Peyer's patch (tissue), 4 donors: ENCODE measurements at regions not wholly inside any gene's neighbourhood (a gene's known extent, or its start where the extent isn't known, plus 50 kb on each side); places are given as distances from the start of the nearest gene placed in this dataset.

Experiments
- DNase-seq, 3 donors: peaks; one replicate each; pipeline ENCODE4 v3.0.0-alpha.2; 2017 to 2019
- H3K27ac ChIP-seq, 4 donors: fragments of 200-600 bp; sonication (generic); one replicate each; pipeline ENCODE4 v1.5.1; 2016 to 2019
- H3K27me3 ChIP-seq, 2 donors: fragments of 200-600 bp; sonication (generic); one replicate each; pipeline ENCODE4 v1.5.1; 2019
- H3K36me3 ChIP-seq, 3 donors: fragments of 200-600 bp; sonication (generic); one replicate each; pipeline ENCODE4 v1.5.1; 2016 to 2019
- H3K4me1 ChIP-seq, 4 donors: fragments of 200-600 bp; sonication (generic); one replicate each; pipeline ENCODE4 v1.5.1; 2016 to 2019
- H3K4me3 ChIP-seq, 4 donors: fragments of 200-600 bp; sonication (generic); 1 replicate in 3 of 4; 2 replicates in 1 of 4; pipeline ENCODE4 v1.5.1; 2016 to 2019; ENCODE audit warnings: mild to moderate bottlenecking in 1 of 4
- H3K9me3 ChIP-seq, 4 donors: fragments of 200-600 bp; sonication (generic); one replicate each; pipeline ENCODE4 v1.5.1; 2016 to 2019; ENCODE audit warnings: mild to moderate bottlenecking in 1 of 4
- POLR2A ChIP-seq, 2 donors: fragments of 450-650 bp; IDR thresholded peaks; one replicate each; pipeline ENCODE4 v1.5.1; 2017; ENCODE audit warnings: antibody characterized with exemption in 2 of 2, mild to moderate bottlenecking in 2 of 2, moderate library complexity in 2 of 2
- TF ChIP-seq, protein P1 (sequence below), 6 experiments: fragments of 450-650 bp in 4 of 6; fragments of 200-600 bp in 2 of 6; sonication (generic) in 1 of 6; IDR thresholded peaks; one replicate each; pipeline ENCODE4 v1.5.1; 2017 to 2019; ENCODE audit warnings: antibody characterized with exemption in 6 of 6, mild to moderate bottlenecking in 3 of 6, moderate library complexity in 1 of 6

DNA sequence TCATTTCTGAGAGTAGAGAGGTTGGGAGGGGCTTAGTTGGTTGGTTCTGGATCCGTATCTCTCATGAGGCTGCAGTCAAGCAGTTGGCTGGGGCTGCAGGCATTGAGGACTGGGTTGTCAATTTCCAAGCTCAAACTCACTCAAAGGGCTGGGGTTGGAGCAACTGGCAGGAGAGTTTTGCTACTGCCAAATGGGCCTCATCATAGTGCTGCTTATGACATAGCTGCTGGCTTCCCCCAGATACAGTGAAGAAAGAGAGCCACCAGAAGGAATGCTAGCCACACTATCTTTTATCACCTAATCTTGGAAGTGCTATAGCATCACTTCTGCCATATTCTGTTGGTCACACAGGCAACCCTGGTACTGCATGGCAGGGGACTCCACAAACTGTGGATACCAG is 363.5 kb upstream of the USP24 start:
- Histone ChIP-seq H3K9me3 (no peaks in the 10 kb centered on the region), H3K4me3 (no peak overlapping the region), H3K4me1 (no peaks in the 10 kb centered on the region)

DNA sequence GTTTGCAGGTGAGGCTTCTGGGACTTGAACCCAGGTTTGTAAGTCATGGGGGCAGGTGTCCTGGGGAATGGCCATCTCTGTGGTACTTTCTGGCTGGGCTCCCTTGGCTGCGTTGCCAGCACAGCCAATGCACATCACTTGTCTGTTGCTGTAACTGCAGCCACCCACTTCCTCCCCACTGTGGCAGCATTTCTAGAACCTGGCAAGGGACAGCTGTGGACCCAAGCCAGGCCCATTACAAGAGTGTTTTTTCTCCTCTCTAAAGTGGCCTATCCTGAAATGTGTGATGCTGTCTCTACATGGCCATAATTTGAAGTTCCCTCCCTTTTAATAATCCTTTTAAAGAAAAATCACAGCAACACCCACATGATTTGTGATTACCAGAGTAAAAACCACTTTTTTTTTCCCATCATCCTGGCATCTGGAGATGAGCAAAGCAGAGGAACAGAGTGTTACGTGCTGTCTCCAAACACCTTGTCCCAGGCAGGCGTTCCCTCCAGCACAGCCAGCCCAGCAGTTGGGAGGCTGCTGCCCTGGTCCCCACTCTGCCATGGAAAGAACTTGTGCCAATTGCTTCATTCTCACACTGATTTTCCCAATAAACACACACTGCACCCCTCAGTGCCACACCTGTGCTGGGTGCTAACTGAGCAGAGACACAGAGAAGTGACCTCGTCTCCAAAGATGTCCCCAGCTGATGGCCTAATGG is 360.6 kb upstream of the USP24 start:
- TF ChIP-seq, protein P1, sequence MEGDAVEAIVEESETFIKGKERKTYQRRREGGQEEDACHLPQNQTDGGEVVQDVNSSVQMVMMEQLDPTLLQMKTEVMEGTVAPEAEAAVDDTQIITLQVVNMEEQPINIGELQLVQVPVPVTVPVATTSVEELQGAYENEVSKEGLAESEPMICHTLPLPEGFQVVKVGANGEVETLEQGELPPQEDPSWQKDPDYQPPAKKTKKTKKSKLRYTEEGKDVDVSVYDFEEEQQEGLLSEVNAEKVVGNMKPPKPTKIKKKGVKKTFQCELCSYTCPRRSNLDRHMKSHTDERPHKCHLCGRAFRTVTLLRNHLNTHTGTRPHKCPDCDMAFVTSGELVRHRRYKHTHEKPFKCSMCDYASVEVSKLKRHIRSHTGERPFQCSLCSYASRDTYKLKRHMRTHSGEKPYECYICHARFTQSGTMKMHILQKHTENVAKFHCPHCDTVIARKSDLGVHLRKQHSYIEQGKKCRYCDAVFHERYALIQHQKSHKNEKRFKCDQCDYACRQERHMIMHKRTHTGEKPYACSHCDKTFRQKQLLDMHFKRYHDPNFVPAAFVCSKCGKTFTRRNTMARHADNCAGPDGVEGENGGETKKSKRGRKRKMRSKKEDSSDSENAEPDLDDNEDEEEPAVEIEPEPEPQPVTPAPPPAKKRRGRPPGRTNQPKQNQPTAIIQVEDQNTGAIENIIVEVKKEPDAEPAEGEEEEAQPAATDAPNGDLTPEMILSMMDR (IDR thresholded peaks at IDR 0.05): no peak
- TF ChIP-seq POLR2A (IDR thresholded peaks at IDR 0.05): no peak
- Histone ChIP-seq H3K27me3 (no peaks in the 10 kb centered on the region), H3K36me3 (no peaks in the 10 kb centered on the region), H3K4me1 (no peaks in the 10 kb centered on the region), H3K9me3 (no peaks in the 10 kb centered on the region), H3K27ac (no peak overlapping the region), H3K4me3 (no peak overlapping the region)
- no peak for DNase-seq

More for the DNA sequence above, 363.5 kb upstream of the USP24 start:
- TF ChIP-seq, protein P1 (IDR thresholded peaks at IDR 0.05): no peak
- no peak for TF ChIP-seq POLR2A (IDR thresholded peaks at IDR 0.05)
- Histone ChIP-seq H3K27ac (no peak overlapping the region), H3K36me3 (no peaks in the 10 kb centered on the region), H3K27me3 (no peaks in the 10 kb centered on the region)
- DNase-seq: no peak

DNA sequence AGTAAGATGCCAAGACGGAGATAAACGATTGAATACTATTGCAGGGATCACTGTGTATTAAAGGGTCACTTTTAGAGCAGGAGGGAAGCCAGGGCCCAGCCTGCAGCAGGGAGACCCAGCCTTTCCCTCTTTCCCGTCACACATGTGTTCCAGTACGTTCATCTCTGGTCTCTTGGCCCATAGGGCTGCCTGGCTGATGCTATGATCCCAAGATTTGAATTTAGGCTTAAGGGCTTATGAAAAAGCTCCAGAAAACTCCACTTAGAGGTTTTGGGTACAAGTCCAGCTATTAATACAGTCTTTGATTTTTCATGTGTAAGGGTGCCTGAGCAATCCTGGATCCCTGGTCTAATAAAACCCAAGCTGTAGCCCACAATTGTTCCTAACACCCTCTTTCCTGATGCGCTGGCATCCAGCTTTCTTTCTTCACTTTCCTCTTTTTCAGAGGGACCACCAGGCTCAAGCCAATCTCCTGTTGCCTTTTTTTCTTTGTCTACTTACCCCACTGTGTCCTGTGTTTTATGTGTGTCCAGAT is 359.6 kb upstream of the USP24 start:
- no peak for DNase-seq
- H3K27ac ChIP-seq: no peak overlapping the region
- H3K27me3 ChIP-seq: no peaks in the 10 kb centered on the region
- H3K4me1 ChIP-seq: no peaks in the 10 kb centered on the region
- no peak overlapping the region for H3K4me3 ChIP-seq
- H3K36me3 ChIP-seq: no peaks in the 10 kb centered on the region
- H3K9me3 ChIP-seq: no peaks in the 10 kb centered on the region
- no peak for TF ChIP-seq POLR2A (IDR thresholded peaks at IDR 0.05)
- TF ChIP-seq, protein P1 (IDR thresholded peaks at IDR 0.05): no peak

DNA sequence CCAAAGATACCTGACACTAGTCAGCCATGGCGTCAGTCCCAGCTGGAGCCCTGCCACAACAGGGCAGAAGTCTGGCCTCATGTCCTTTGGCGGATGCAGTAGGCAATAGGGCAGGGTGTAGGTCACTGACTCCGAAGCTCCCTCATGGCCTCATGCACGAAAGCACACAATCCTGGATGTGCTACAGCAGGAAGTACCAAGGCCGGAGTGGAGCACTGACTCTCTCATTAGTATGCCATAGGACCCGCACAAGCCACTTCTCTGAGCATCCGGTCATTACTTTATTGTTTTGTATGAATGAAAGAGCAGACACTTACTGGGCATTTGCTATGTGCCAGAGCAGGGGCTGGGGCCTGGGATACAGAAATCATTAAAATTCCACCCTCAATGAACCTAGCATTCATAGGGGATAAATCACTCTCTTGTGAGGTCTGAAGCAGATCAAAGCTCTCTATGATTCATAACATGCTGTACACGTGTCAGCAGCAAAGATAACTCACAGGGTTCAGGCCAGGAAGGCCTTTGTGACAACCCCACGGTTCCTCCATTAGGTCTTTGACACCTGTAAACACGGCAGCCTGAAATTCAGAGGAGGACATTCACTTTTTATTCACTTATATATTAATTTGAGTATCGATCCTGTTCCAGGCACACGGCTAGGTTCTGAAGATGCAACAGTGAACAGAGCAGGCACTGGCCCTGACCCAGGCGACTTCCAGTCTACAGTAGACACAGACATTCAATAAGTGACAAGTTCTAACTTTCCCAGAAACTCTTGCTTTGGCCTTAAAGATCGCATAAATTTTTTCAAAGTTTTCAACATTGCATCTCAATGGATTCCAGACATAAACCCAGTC is 357.9 kb upstream of the USP24 start:
- TF ChIP-seq POLR2A (IDR thresholded peaks at IDR 0.05): no peak
- TF ChIP-seq, protein P1 (IDR thresholded peaks at IDR 0.05): no peak
- Histone ChIP-seq H3K27me3 (no peaks in the 10 kb centered on the region), H3K4me3 (no peak overlapping the region), H3K4me1 (no peaks in the 10 kb centered on the region), H3K36me3 (no peaks in the 10 kb centered on the region), H3K27ac (no peak overlapping the region), H3K9me3 (no peaks in the 10 kb centered on the region)
- DNase-seq: no peak

DNA sequence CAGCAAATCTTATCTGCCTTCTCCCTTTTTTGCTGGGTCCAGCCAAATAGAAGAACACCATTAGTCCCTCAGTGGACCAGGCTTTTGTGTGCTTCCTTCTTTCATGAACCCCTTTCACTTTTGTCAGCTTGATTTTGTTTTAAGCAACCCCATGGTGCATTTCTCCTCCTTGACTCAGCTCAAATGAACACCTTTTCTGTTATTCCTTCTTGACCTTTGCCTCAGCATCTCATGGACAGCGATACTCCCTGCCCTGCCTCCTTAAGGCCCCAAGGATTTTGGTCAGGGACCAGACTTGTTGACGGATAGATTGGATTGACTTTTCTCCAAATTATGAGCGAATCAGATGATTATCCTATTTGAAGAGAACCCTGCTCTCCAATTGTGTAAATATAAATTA is 356.6 kb upstream of the USP24 start:
- no peaks in the 10 kb centered on the region for H3K4me1 ChIP-seq
- TF ChIP-seq POLR2A (IDR thresholded peaks at IDR 0.05): no peak
- TF ChIP-seq, protein P1 (IDR thresholded peaks at IDR 0.05): no peak
- no peak overlapping the region for H3K4me3 ChIP-seq
- no peaks in the 10 kb centered on the region for H3K9me3 ChIP-seq
- no peaks in the 10 kb centered on the region for H3K36me3 ChIP-seq
- H3K27ac ChIP-seq: no peak overlapping the region
- no peak for DNase-seq
- no peaks in the 10 kb centered on the region for H3K27me3 ChIP-seq
